A549 (cell line): ENCODE measurements at regions not wholly inside any gene's neighbourhood (a gene's known extent, or its start where the extent isn't known, plus 50 kb on each side); places are given as distances from the start of the nearest gene placed in this dataset.

Experiments
- ATAC-seq, 2 experiments: fragments of 200-7000 bp in 1 of 2; fragments of >200 bp in 1 of 2; cut with Nextera tagmentation in 1 of 2; cut with Tn5 transposase in 1 of 2; 3 replicates each; pipeline versions ENCODE4 v1.8.0 to v1.9.1; 2018 to 2020; ENCODE audit warnings: mild to moderate bottlenecking in 1 of 2, moderate library complexity in 1 of 2
- CTCF ChIA-PET: fragments of 300-600 bp; sonication (Branson Sonifier 250); formaldehyde crosslinking; extraction: SDS; loops from one replicate; lab custom pipeline; 2021; ENCODE audit warnings: antibody characterized with exemption, inconsistent platforms; lab: Yijun Ruan, JAX
- POLR2A ChIA-PET: fragments of 350-600 bp; formaldehyde crosslinking; extraction: SDS; loops from one replicate; lab custom pipeline; 2021; ENCODE audit warnings: antibody characterized with exemption, inconsistent platforms; lab: Yijun Ruan, JAX
- DNase-seq, 2 experiments: peaks; one replicate each; pipeline versions ENCODE4 v3.0.0 to v3.0.0-alpha.2; 2011 to 2016; ENCODE audit warnings: low read depth in 1 of 2, low spot score in 1 of 2
- FAIRE-seq: peaks from 2 replicates; lab custom pipeline; 2011; peaks lifted over from hg19 to GRCh38; lab: Jason Lieb, UNC
- H3K27ac ChIP-seq, 2 experiments: fragments of >200 bp; sonication (Bioruptor Twin); formaldehyde crosslinking; 3 replicates each; pipeline ENCODE4 v1.5.1; 2016 to 2017
- H3K4me1 ChIP-seq: fragments of >200 bp; sonication (Bioruptor Twin); formaldehyde crosslinking; 3 replicates; pipeline ENCODE4 v1.6.1; 2016
- H3K4me2 ChIP-seq: fragments of >200 bp; sonication (Bioruptor Twin); formaldehyde crosslinking; 3 replicates; pipeline ENCODE4 v1.6.1; 2016
- H3K4me3 ChIP-seq: fragments of >200 bp; sonication (Bioruptor Twin); formaldehyde crosslinking; 3 replicates; pipeline ENCODE4 v1.5.1; 2016
- H3K9me3 ChIP-seq: fragments of >200 bp; sonication (Bioruptor Twin); formaldehyde crosslinking; 3 replicates; pipeline ENCODE4 v1.6.1; 2016
- CHD4 ChIP-seq: fragments of 200-600 bp; sonication (generic); IDR thresholded peaks from 2 replicates; pipeline ENCODE4 v1.6.1; 2016; ENCODE audit warnings: antibody characterized with exemption, mild to moderate bottlenecking, borderline replicate concordance
- E2F6 ChIP-seq: IDR thresholded peaks from 2 replicates; pipeline ENCODE4 v1.6.1; 2012; ENCODE audit warnings: low read depth, borderline replicate concordance
- EHF ChIP-seq: fragments of 250-450 bp; sonication (Bioruptor Pico); IDR thresholded peaks from 2 replicates; pipeline ENCODE4 v1.5.0; 2020; ENCODE audit warnings: mild to moderate bottlenecking
- FOSL2 ChIP-seq, 2 experiments: fragments of 450-650 bp in 1 of 2; fragments of >200 bp in 1 of 2; sonication (Bioruptor Twin) in 1 of 2; formaldehyde crosslinking; IDR thresholded peaks; 2 replicates each; pipeline versions ENCODE4 v1.5.0 to v1.6.1; 2016 to 2020; ENCODE audit warnings: mild to moderate bottlenecking in 1 of 2, moderate library complexity in 1 of 2
- FOXS1 ChIP-seq: fragments of 250-450 bp; sonication (Bioruptor Pico); IDR thresholded peaks from 2 replicates; pipeline ENCODE4 v1.5.0; 2020; ENCODE audit warnings: mild to moderate bottlenecking, moderate library complexity
- GATA3 ChIP-seq: IDR thresholded peaks from 2 replicates; pipeline ENCODE4 v1.6.1; 2012; ENCODE audit warnings: borderline replicate concordance
- HDAC2 ChIP-seq: fragments of 200-600 bp; sonication (generic); IDR thresholded peaks from 2 replicates; pipeline ENCODE4 v1.6.1; 2016
- HEYL ChIP-seq: fragments of 250-450 bp; sonication (Bioruptor Pico); IDR thresholded peaks from 2 replicates; pipeline ENCODE4 v1.8.0; 2021; ENCODE audit warnings: mild to moderate bottlenecking, moderate library complexity
- HOXA7 ChIP-seq: fragments of 250-450 bp; sonication (Bioruptor Pico); IDR thresholded peaks from 2 replicates; pipeline ENCODE4 v1.5.0; 2020; ENCODE audit warnings: mild to moderate bottlenecking, moderate library complexity
- MAFK ChIP-seq: fragments of 450-650 bp; IDR thresholded peaks from 2 replicates; pipeline ENCODE4 v1.6.1; 2014; ENCODE audit not compliant: partially characterized antibody
- MAX ChIP-seq: IDR thresholded peaks from 2 replicates; pipeline ENCODE4 v1.6.1; 2012
- MYC ChIP-seq: IDR thresholded peaks from 2 replicates; pipeline ENCODE4 v1.6.1; 2012; ENCODE audit warnings: mild to moderate bottlenecking, inconsistent platforms, low read length, improper control_type of control experiment, borderline replicate concordance
- NFE2L2 ChIP-seq: fragments of 150-350 bp; conservative IDR thresholded peaks from 2 replicates; pipeline ENCODE4 v1.6.1; 2014; ENCODE audit warnings: low read length
- POLR2A ChIP-seq: IDR thresholded peaks from 2 replicates; pipeline ENCODE4 v1.6.1; 2012; ENCODE audit warnings: mild to moderate bottlenecking, low read length
- POLR2AphosphoS2 ChIP-seq: conservative IDR thresholded peaks from 2 replicates; pipeline ENCODE4 v1.6.1; 2012; ENCODE audit warnings: low read length, improper control_type of control experiment, inconsistent platforms
- RCOR1 ChIP-seq: fragments of 150-350 bp; IDR thresholded peaks from 2 replicates; pipeline ENCODE4 v1.6.1; 2014; ENCODE audit warnings: antibody characterized with exemption, low read length, low read depth
- RNF2 ChIP-seq: fragments of 200-600 bp; sonication (generic); IDR thresholded peaks from 2 replicates; pipeline ENCODE4 v1.6.1; 2016; ENCODE audit warnings: low read depth, mild to moderate bottlenecking, antibody characterized with exemption, moderate library complexity, borderline replicate concordance
- TFCP2L1 ChIP-seq: fragments of 250-450 bp; sonication (Bioruptor Pico); IDR thresholded peaks from 2 replicates; pipeline ENCODE4 v1.5.0; 2021; ENCODE audit warnings: mild to moderate bottlenecking
- USF2 ChIP-seq: fragments of 450-650 bp; IDR thresholded peaks from 2 replicates; pipeline ENCODE4 v1.6.1; 2014; ENCODE audit warnings: antibody characterized with exemption
- ZNF302 ChIP-seq: fragments of 250-450 bp; sonication (Bioruptor Pico); IDR thresholded peaks from 2 replicates; pipeline ENCODE4 v1.9.0; 2021; ENCODE audit warnings: inconsistent platforms, mild to moderate bottlenecking, moderate library complexity
- WGBS: methylation state at CpG from one replicate; pipeline ENCODE4 v1.1.6; 2017; ENCODE audit errors: missing lambda C conversion rate; 5-methylcytosine and 5-hydroxymethylcytosine counted together
- TF ChIP-seq, protein P1 (sequence below): fragments of 250-450 bp; sonication (Bioruptor Pico); IDR thresholded peaks from 2 replicates; pipeline ENCODE4 v1.5.0; 2020; ENCODE audit warnings: low read depth, mild to moderate bottlenecking, moderate library complexity
- TF ChIP-seq, protein P2 (sequence below): fragments of >200 bp; sonication (Bioruptor Twin); formaldehyde crosslinking; IDR thresholded peaks from 2 replicates; pipeline ENCODE4 v1.6.1; 2016
- TF ChIP-seq, protein P3 (sequence below): fragments of >200 bp; sonication (Bioruptor Twin); formaldehyde crosslinking; IDR thresholded peaks from 3 replicates; pipeline ENCODE4 v1.5.1; 2016
- TF ChIP-seq, protein P4 (sequence below): fragments of >200 bp; sonication (Bioruptor Twin); formaldehyde crosslinking; IDR thresholded peaks from 3 replicates; pipeline ENCODE4 v1.6.1; 2016

- TF ChIP-seq E2F6 (no peak), NFE2L2 (no peak), MAX (no peak), EHF (CRISPR knock-in tag) (no peak), HDAC2 (no peak), ZNF302 (no peak), RCOR1 (no peak)
- TF ChIP-seq, protein P1, sequence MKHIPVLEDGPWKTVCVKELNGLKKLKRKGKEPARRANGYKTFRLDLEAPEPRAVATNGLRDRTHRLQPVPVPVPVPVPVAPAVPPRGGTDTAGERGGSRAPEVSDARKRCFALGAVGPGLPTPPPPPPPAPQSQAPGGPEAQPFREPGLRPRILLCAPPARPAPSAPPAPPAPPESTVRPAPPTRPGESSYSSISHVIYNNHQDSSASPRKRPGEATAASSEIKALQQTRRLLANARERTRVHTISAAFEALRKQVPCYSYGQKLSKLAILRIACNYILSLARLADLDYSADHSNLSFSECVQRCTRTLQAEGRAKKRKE = no peak
- TF ChIP-seq, protein P2, sequence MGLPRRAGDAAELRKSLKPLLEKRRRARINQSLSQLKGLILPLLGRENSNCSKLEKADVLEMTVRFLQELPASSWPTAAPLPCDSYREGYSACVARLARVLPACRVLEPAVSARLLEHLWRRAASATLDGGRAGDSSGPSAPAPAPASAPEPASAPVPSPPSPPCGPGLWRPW = no peak
Observed at GRCh38 chr4:185869427-185869826, 57.4 kb upstream of the SORBS2 start (continued).

DNA sequence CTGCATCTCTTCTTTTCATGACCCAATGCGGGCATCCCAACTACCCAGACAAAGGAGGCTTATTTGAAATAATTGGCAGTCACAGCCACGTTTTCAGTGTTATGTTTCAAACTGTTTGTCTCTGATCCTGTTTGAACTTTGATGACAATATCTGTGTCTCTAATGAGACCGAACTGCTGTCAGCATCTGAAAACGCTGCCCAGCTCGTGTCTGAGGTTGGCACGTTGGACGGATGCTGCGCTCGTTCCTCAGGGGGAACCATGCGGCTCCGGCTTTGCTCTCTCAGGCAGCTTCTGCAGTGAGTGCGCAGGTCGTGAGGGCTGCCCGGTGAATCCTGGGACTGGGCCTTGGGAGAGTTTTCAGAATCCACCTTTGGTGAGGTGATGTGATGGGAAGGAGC is 58.4 kb upstream of the SORBS2 start:
- FAIRE-seq = no peak

DNA sequence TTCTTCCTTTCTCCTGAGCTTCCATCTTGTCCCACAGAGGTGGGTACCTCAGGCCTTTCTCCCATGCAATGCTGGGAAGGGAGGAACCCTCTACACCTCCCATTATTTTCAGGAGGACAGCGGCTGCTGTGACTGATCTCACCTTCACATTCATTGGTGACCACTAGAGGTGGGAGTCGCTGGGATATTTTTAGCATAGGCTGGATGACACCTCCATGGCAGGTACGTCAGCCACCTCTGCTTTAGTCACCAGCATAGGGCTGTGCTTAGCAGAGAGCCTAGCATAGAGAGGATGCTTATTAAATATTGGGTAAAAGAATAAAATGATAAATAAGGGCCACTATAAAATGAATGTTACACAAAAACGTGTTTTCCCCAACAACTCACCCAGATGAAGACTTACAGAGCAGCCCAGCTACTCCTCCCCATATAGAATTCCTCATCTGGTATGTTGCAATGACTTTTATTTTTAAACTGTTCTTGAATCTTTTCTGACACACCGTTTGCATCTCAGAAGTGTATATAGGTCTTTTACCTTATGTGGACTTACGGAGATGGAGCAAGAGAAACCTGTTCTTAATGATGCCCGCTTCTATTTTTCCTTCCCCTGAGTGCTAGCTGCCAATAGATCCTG is 60.9 kb upstream of the SORBS2 start:
- ATAC-seq (no peak), FAIRE-seq (no peak), DNase-seq (no peak)
- CTCF ChIA-PET = no interaction called here
- POLR2A ChIA-PET = no interaction called here
- WGBS = 82% methylated on average over 7 of the region's 7 CpGs
- Histone ChIP-seq H3K27ac (no peak overlapping the region), H3K4me1 (peaks cover 8% of the 10 kb centered on the region; the same call in 1 of the 3 replicates), H3K4me2 (no peak overlapping the region), H3K4me3 (no peak overlapping the region), H3K9me3 (no peaks in the 10 kb centered on the region)
- no peak for TF ChIP-seq HDAC2
- TF ChIP-seq RNF2 = no peak
- no peak for TF ChIP-seq TFCP2L1 (CRISPR knock-in tag)
- TF ChIP-seq, protein P3, sequence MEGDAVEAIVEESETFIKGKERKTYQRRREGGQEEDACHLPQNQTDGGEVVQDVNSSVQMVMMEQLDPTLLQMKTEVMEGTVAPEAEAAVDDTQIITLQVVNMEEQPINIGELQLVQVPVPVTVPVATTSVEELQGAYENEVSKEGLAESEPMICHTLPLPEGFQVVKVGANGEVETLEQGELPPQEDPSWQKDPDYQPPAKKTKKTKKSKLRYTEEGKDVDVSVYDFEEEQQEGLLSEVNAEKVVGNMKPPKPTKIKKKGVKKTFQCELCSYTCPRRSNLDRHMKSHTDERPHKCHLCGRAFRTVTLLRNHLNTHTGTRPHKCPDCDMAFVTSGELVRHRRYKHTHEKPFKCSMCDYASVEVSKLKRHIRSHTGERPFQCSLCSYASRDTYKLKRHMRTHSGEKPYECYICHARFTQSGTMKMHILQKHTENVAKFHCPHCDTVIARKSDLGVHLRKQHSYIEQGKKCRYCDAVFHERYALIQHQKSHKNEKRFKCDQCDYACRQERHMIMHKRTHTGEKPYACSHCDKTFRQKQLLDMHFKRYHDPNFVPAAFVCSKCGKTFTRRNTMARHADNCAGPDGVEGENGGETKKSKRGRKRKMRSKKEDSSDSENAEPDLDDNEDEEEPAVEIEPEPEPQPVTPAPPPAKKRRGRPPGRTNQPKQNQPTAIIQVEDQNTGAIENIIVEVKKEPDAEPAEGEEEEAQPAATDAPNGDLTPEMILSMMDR = no peak
- TF ChIP-seq EHF (CRISPR knock-in tag) = no peak
- no peak for TF ChIP-seq MAFK
- TF ChIP-seq FOXS1 = no peak
- no peak for TF ChIP-seq HOXA7 (CRISPR knock-in tag)
- TF ChIP-seq, protein P2 = no peak
- no peak for TF ChIP-seq POLR2AphosphoS2
- TF ChIP-seq, protein P4, sequence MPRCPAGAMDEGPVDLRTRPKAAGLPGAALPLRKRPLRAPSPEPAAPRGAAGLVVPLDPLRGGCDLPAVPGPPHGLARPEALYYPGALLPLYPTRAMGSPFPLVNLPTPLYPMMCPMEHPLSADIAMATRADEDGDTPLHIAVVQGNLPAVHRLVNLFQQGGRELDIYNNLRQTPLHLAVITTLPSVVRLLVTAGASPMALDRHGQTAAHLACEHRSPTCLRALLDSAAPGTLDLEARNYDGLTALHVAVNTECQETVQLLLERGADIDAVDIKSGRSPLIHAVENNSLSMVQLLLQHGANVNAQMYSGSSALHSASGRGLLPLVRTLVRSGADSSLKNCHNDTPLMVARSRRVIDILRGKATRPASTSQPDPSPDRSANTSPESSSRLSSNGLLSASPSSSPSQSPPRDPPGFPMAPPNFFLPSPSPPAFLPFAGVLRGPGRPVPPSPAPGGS = no peak
- no peak for TF ChIP-seq POLR2A
- no peak for TF ChIP-seq CHD4

More for the DNA sequence above, 58.4 kb upstream of the SORBS2 start:
- WGBS = 69% methylated on average over 7 of the region's 14 CpGs
- POLR2A ChIA-PET = no interaction called here
- Histone ChIP-seq H3K4me3 (no peak overlapping the region), H3K4me2 (no peak overlapping the region), H3K9me3 (no peaks in the 10 kb centered on the region), H3K27ac (no peak overlapping the region), H3K4me1 (peaks cover 8% of the 10 kb centered on the region; the same call in 1 of the 3 replicates)
- no peak; a peak in 1 of 6 replicates for ATAC-seq
- no peak for TF ChIP-seq GATA3
- TF ChIP-seq POLR2AphosphoS2 = no peak
- no peak for TF ChIP-seq RCOR1
- TF ChIP-seq E2F6 = no peak
- TF ChIP-seq TFCP2L1 (CRISPR knock-in tag) = no peak
- TF ChIP-seq, protein P4 = no peak
- no peak for TF ChIP-seq MYC
- TF ChIP-seq HEYL (CRISPR knock-in tag) = no peak
- TF ChIP-seq USF2 = no peak
- no peak for TF ChIP-seq FOSL2 (IDR thresholded peaks at IDR 0.05)
- TF ChIP-seq FOSL2 (CRISPR knock-in tag; IDR thresholded peaks at IDR 0.05) = no peak
- CTCF ChIA-PET = no interaction called here
- no peak for DNase-seq
